ENCODE measurements at regions not wholly inside any gene's neighbourhood (a gene's known extent, or its start where the extent isn't known, plus 50 kb on each side); places are given as distances from the start of the nearest gene placed in this dataset.

- Histone ChIP-seq H3K27ac (ENCODE audit: low read depth in 1 of 2, low read length in 2 of 2) (no peak overlapping the region), H3K9ac (ENCODE audit: low read depth in 1 of 2, low read length in 2 of 2) (no peak overlapping the region), H3K4me3 (ENCODE audit: low read depth in 1 of 3, low read length in 3 of 3) (no peak overlapping the region), H3K9me3 (ENCODE audit: control insufficient read depth in 4 of 4, low read length in 3 of 4) (no peaks in the 10 kb centered on the region), H3K36me3 (ENCODE audit: control insufficient read depth in 4 of 4, insufficient read depth in 3 of 4, low read depth in 1 of 4, low read length in 3 of 4) (no peaks in the 10 kb centered on the region), H3K4me1 (ENCODE audit: control insufficient read depth in 4 of 4, insufficient read depth in 4 of 4, low read length in 3 of 4) (no peaks in the 10 kb centered on the region), H3K27me3 (ENCODE audit: control insufficient read depth in 4 of 4, insufficient read depth in 4 of 4, low read length in 3 of 4) (no peaks in the 10 kb centered on the region)
- 67% methylated on average over 3 of the region's 3 CpGs for WGBS
- no peak for TF ChIP-seq YY1 (IDR thresholded peaks at IDR 0.05)
- TF ChIP-seq REST (IDR thresholded peaks at IDR 0.05): no peak
- TF ChIP-seq GABPA (IDR thresholded peaks at IDR 0.05 in 1 of 2, conservative IDR thresholded peaks at IDR 0.05 in 1 of 2): no peak
- TF ChIP-seq HNF4G (IDR thresholded peaks at IDR 0.05): no peak
- no peak for TF ChIP-seq HNF4A (conservative IDR thresholded peaks at IDR 0.05)
- no peak for TF ChIP-seq SP1 (IDR thresholded peaks at IDR 0.05)
- no peak for TF ChIP-seq JUND (IDR thresholded peaks at IDR 0.05)
- TF ChIP-seq TAF1 (conservative IDR thresholded peaks at IDR 0.05): no peak
- TF ChIP-seq CTCF (IDR thresholded peaks at IDR 0.05; ENCODE audit: low read depth, low read length, missing input control): no peak
- no peak for TF ChIP-seq NR2F2 (IDR thresholded peaks at IDR 0.05)
- no peak for TF ChIP-seq RXRA (IDR thresholded peaks at IDR 0.05)
- TF ChIP-seq FOXA2 (IDR thresholded peaks at IDR 0.05): no peak
- TF ChIP-seq ZBTB33 (IDR thresholded peaks at IDR 0.05): no peak
- no peak for TF ChIP-seq RAD21 (IDR thresholded peaks at IDR 0.05)
- TF ChIP-seq, protein P1, sequence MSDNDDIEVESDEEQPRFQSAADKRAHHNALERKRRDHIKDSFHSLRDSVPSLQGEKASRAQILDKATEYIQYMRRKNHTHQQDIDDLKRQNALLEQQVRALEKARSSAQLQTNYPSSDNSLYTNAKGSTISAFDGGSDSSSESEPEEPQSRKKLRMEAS (IDR thresholded peaks at IDR 0.05): no peak
- no peak for TF ChIP-seq FOXA1 (IDR thresholded peaks at IDR 0.05)
- TF ChIP-seq EGR1 (IDR thresholded peaks at IDR 0.05; ENCODE audit: low read depth in 2 of 2): no peak
- no peak for DNase-seq (ENCODE audit: low spot score)
Observed at GRCh38 chr6:22622813-22623212, 53.4 kb downstream of the HDGFL1 start.

DNA sequence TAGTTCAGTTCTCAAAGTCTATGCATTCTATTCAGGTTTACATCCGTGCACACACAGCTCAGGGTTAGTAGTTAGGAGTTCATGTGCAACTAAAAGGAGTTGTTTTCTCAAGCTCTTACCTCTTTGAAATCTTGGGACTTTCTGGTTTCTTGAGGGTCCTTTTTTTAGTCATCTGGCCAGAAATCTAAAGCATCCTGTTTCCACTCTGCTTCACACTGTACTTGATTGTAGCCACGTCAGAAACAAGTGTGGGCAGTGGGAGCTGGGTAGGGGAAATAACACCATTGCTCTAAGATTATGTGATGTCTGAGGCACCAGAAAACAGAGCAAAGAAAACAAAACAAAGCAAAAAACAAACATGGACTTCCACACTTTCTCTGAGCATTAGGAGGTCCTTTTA lies 58.3 kb downstream of the HDGFL1 start:
- H3K27ac ChIP-seq (ENCODE audit: low read depth in 1 of 2, low read length in 2 of 2): no peak overlapping the region
- no peaks in the 10 kb centered on the region for H3K36me3 ChIP-seq (ENCODE audit: control insufficient read depth in 4 of 4, insufficient read depth in 3 of 4, low read depth in 1 of 4, low read length in 3 of 4)
- DNase-seq (ENCODE audit: low spot score): no peak
- no peak overlapping the region for H3K9ac ChIP-seq (ENCODE audit: low read depth in 1 of 2, low read length in 2 of 2)
- TF ChIP-seq, protein P2, sequence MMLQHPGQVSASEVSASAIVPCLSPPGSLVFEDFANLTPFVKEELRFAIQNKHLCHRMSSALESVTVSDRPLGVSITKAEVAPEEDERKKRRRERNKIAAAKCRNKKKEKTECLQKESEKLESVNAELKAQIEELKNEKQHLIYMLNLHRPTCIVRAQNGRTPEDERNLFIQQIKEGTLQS (IDR thresholded peaks at IDR 0.05): no peak
- no peak for TF ChIP-seq YY1 (IDR thresholded peaks at IDR 0.05)
- no peak for TF ChIP-seq FOXA1 (IDR thresholded peaks at IDR 0.05)
- TF ChIP-seq TAF1 (conservative IDR thresholded peaks at IDR 0.05): no peak
- no peak for TF ChIP-seq REST (IDR thresholded peaks at IDR 0.05)
- TF ChIP-seq CTCF (IDR thresholded peaks at IDR 0.05; ENCODE audit: low read depth, low read length, missing input control): no peak
- TF ChIP-seq, protein P1 (IDR thresholded peaks at IDR 0.05): no peak
- no peak for TF ChIP-seq HNF4G (IDR thresholded peaks at IDR 0.05)
- TF ChIP-seq GABPA (IDR thresholded peaks at IDR 0.05 in 1 of 2, conservative IDR thresholded peaks at IDR 0.05 in 1 of 2): no peak
- TF ChIP-seq RXRA (IDR thresholded peaks at IDR 0.05): no peak
- no peak for TF ChIP-seq EGR1 (IDR thresholded peaks at IDR 0.05; ENCODE audit: low read depth in 2 of 2)
- no peak for TF ChIP-seq FOXA2 (IDR thresholded peaks at IDR 0.05)
- TF ChIP-seq SP1 (IDR thresholded peaks at IDR 0.05): no peak
- H3K4me1 ChIP-seq (ENCODE audit: control insufficient read depth in 4 of 4, insufficient read depth in 4 of 4, low read length in 3 of 4): no peaks in the 10 kb centered on the region
- no peak overlapping the region for H3K4me3 ChIP-seq (ENCODE audit: low read depth in 1 of 3, low read length in 3 of 3)
- 79% methylated on average over 2 of the region's 2 CpGs for WGBS
- no peaks in the 10 kb centered on the region for H3K27me3 ChIP-seq (ENCODE audit: control insufficient read depth in 4 of 4, insufficient read depth in 4 of 4, low read length in 3 of 4)
- H3K9me3 ChIP-seq (ENCODE audit: control insufficient read depth in 4 of 4, low read length in 3 of 4): no peaks in the 10 kb centered on the region
